HG03432 (cell line): ENCODE measurements at regions not wholly inside any gene's neighbourhood (a gene's known extent, or its start where the extent isn't known, plus 50 kb on each side); places are given as distances from the start of the nearest gene placed in this dataset.

Source experiments
- ATAC-seq: cut with Tn5 transposase; IDR thresholded peaks from one replicate; pipeline ENCODE4 v1.9.1; 2021; ENCODE audit warnings: mild to moderate bottlenecking, moderate library complexity; ENCODE audit not compliant: unreplicated experiment

DNA sequence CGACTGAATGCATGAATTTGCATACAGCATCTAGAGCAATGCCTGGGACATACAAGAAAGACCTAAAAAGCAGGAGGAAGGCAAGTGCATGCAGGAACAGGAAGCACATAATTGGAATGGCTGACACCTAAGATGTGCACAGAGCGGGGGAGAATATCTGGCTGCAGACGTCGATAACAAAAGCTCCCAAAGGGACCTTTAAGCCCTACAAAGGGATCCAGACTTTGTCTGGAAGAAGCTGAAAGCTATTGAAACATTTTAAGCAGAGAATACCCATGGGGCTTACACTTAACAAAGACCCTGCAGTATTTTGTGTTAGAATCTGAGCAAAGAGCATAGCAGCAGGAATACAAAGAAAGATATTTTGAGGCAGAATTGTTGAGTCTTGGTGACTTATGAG, 107.4 kb upstream of the CLDN10 start:
- ATAC-seq: no peak

DNA sequence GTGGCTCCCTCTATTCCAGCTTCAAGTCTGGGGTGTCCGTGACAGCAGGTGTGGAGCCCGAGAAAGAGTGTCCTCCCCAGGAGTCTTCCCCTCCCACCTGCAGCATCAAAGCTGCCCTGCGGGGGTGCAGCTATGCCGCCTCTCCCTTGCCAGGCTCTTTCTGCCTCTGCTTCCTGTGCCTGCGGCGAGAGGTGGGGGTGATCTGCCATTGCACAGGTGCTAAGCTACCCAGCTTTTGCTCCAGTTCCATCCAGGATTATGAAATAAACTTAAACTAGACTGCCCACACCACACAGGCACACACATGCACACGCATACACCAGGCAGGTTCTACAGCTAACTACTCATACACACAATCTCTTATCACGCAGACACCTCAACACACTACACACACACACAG, 104.7 kb upstream of the CLDN10 start:
- no peak for ATAC-seq

- no peak for ATAC-seq
These were observed 100.9 kb upstream of the CLDN10 start for GRCh38 chr13:95451656-95452055.

GRCh38 chr13:95452375-95452774, 100.1 kb upstream of the CLDN10 start:
- no peak for ATAC-seq

DNA sequence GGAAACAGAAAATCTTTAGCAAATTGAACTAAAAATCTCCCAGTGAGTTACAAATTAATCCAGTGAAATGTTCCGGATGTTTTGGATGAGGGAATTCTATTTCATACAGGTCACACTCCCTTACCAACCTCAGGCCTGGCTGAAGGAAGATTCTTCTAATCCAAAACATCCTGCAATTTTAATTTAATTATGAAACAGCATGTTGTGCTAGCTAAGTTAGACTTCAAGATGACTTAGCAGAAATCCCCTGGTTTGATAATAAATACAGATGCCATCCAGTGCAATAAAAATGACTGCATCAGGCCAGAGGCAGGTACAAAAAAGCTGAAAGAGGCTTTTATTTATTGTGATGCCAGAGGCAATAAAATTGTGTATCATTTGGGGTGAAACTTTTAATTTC, 96.7 kb upstream of the CLDN10 start:
- no peak for ATAC-seq

GRCh38 chr13:95456815-95457214, 95.7 kb upstream of the CLDN10 start:
- ATAC-seq: peak; percentile 13

- peak; percentile 100 for ATAC-seq
These were observed 95.2 kb upstream of the CLDN10 start for GRCh38 chr13:95457294-95457693.

DNA sequence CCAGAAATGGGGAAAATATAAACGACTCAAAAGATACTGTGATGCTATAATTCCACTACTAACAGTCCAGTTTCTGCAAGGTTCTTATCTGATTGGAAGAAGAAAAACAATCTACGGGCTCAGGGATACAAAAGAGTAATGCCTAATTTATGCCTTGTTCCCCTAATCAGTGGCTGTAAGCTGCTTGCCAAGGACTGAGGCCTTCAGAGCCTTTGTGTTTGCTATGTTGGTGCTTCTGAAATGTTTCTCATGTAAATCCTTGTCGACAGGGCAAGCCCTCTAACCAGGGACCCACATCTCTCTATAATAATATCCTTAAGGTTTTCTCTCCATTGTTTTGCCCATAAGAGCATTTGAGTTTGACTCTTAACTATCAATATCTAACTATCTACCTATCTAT, 89.7 kb upstream of the CLDN10 start:
- ATAC-seq: no peak

DNA sequence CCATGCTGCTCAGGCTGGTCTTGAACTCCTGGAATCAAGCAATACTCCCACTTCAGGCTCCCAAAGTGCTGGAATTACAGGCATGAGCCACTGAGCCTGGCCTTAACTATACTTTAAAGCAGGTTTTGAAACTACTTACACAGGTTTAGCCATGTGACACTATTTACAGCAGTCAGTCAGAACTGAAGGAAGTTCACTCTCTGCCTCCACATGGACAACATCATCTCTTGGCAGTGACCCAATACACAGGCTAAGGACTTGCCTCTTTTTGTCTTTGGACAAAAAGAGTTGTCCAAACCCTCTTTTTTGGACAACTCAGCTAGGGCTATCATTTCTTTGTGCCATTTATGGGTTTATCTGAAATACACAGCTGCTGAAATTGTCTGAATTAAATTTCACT, 89.0 kb upstream of the CLDN10 start:
- ATAC-seq: no peak

- ATAC-seq: no peak
These were observed 81.8 kb upstream of the CLDN10 start for GRCh38 chr13:95470574-95471366.

- ATAC-seq: peak; percentile 61
These were observed 80.6 kb upstream of the CLDN10 start for GRCh38 chr13:95471960-95472359.

DNA sequence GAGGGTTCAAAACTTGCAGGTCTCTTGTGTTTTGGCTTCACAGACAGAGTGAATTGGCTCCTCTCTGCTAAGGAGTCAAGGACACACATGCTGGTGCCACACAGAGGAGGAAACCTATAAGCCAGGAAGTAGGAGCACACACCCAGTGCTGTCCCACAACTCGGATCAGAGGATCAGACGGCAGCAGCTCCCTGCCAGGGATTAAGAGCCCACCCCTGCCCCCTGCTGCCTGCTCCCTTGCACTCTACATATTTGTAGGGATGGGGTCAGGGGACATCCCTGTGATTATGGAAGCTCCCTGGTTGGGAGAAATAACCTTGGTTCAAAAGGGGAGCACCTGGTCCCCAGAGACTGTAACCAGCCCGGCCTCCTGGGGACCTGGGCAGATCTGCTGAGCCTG, 77.5 kb upstream of the CLDN10 start:
- no peak for ATAC-seq

- ATAC-seq: no peak
These were observed 75.3 kb upstream of the CLDN10 start for GRCh38 chr13:95477187-95477586.

DNA sequence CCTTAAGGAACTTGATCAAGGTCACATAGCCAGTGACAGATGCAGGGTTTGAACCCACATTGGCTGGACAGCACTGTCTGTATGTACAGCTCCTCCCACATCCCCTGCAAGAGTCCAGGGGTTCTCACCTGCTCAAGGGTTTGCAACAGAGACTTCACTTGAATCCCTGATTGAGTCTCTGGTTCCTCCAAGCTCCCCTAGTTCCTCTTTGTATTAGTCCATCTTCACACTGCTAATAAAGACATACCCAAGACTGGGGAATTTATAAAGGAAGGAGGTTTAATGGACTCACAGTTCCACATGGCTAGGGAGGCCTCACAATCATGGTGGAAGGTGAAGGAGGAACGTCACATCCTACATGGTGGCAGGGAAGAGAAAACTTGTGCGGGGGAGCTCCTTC, 72.8 kb upstream of the CLDN10 start:
- peak; percentile 12 for ATAC-seq

- peak; percentile 74 for ATAC-seq
These were observed 72.4 kb upstream of the CLDN10 start for GRCh38 chr13:95480131-95480545.

DNA sequence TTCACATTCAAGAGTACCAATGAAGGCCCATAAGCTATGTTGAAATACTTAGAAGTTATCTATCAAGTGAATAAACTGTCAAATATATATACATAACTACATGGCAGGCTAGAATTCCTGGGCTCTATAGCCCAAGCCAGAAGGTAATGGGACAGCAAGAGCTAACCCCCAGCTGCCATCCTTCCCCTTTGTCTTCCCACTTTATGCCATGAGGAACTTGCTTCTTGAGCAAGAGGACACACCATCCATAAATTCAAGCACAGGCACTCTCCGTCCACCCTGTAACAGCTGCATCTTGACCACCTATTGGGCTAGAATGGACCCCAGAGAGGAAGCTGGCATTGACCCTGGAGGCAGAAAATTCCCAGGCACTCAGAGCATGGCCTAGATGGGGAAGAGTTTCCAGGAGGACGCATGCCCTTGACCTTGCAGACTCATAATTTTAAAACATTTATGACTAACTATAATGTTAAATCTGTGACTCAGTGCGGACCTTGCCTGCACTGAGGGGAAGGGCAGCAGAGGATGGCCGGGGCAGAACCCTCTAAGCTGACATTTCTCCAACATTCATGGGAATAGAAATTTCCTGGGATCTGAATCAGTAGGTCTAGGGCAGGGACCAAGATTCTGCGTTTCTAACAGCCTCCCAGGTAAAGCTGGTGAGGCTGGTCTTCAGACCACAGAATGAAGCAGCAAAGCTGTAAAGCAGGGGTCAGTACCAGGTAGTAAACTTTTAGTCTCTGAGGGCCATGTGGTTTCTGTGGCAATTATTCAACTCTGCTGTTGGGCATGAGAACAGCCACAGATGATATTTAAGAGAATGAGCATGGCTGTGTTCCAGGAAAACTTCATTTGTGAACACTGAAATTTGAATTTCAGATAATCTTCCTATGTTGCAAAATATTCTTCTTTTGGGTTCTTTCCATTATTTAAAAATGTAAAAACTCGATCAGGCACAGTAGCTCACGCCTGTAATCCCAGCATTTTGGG, 71.4 kb upstream of the CLDN10 start:
- no peak for ATAC-seq

- ATAC-seq: no peak
These were observed 68.5 kb upstream of the CLDN10 start for GRCh38 chr13:95484052-95484451.

GRCh38 chr13:95485045-95485517, 67.4 kb upstream of the CLDN10 start:
- ATAC-seq: no peak

DNA sequence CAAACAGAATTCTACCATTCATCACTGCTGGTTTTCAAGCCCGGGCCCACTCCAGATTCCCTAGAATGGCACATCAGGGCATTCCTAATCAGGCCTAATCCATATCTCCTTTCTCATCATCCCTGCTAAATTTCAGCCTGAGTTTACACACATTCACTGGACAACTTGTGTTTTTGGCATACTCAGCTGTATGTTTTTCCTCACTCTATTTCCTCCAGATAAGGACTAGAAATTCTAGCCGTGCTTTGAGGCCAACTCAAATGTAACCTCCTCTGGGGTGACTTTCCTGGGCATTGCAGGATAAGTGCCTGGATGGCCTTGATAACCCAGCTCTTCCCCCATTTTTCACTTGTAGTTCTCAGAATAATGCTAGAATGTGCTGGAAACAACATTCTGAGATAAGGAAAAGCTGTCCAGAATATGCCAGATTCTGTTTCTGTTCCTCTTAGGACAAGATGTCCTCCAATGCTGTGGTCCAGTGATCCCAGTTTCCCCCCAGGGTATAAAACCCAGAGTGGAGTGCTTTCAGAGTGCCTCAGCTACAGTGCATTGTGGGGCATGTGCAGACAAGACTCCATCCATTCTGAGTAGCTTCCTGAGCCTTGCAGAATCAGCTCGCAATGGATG, 66.9 kb upstream of the CLDN10 start:
- no peak for ATAC-seq

GRCh38 chr13:95492044-95492801, 60.3 kb upstream of the CLDN10 start:
- no peak for ATAC-seq
